ENCODE measurements at regions not wholly inside any gene's neighbourhood (a gene's known extent, or its start where the extent isn't known, plus 50 kb on each side); places are given as distances from the start of the nearest gene placed in this dataset.

- no peak for TF ChIP-seq POLR2A (IDR thresholded peaks at IDR 0.05)
- no peak for TF ChIP-seq CTCF (IDR thresholded peaks at IDR 0.05)
Observed at GRCh38 chr6:146913842-146914488, 290.3 kb upstream of the STXBP5 start.

Measured in esophagus squamous epithelium (tissue), 4 donors.